SK-N-SH treated with all-trans-retinoic acid at 6 μM for 48 hours (cell line): ENCODE measurements at regions not wholly inside any gene's neighbourhood (a gene's known extent, or its start where the extent isn't known, plus 50 kb on each side); places are given as distances from the start of the nearest gene placed in this dataset.

Source experiments
- ATAC-seq: fragments of 200-7000 bp; cut with Tn5 transposase; 3 replicates; pipeline ENCODE4 v1.9.1; 2020; ENCODE audit warnings: mild to moderate bottlenecking, moderate library complexity
- ARNTL ChIP-seq: fragments of 450-650 bp; formaldehyde crosslinking; IDR thresholded peaks from 2 replicates; pipeline ENCODE4 v1.5.0; 2020; ENCODE audit warnings: low read depth, mild to moderate bottlenecking, moderate library complexity, borderline replicate concordance
- BACH2 ChIP-seq: fragments of 250-450 bp; sonication (Bioruptor Pico); IDR thresholded peaks from 2 replicates; pipeline ENCODE4 v1.9.0; 2021; ENCODE audit warnings: mild to moderate bottlenecking, borderline replicate concordance
- CREB5 ChIP-seq: fragments of 250-450 bp; sonication (Bioruptor Pico); IDR thresholded peaks from 2 replicates; pipeline ENCODE4 v1.5.1; 2020; ENCODE audit warnings: low read depth, mild to moderate bottlenecking, moderate library complexity
- CSDC2 ChIP-seq: fragments of 250-450 bp; sonication (Bioruptor Pico); IDR thresholded peaks from 2 replicates; pipeline ENCODE4 v1.5.0; 2020; ENCODE audit warnings: mild to moderate bottlenecking, moderate library complexity
- CSRNP3 ChIP-seq: fragments of 250-450 bp; sonication (Bioruptor Pico); IDR thresholded peaks from 2 replicates; pipeline ENCODE4 v1.5.1; 2021; ENCODE audit warnings: mild to moderate bottlenecking, moderate library complexity
- ESRRG ChIP-seq: fragments of 250-450 bp; sonication (Bioruptor Pico); IDR thresholded peaks from 2 replicates; pipeline ENCODE4 v1.6.1; 2021; ENCODE audit warnings: mild to moderate bottlenecking
- GLIS3 ChIP-seq: fragments of 250-450 bp; sonication (Bioruptor Pico); IDR thresholded peaks from 2 replicates; pipeline ENCODE4 v1.5.0; 2020; ENCODE audit warnings: mild to moderate bottlenecking, moderate library complexity
- ISL1 ChIP-seq: fragments of 250-450 bp; sonication (Bioruptor Pico); IDR thresholded peaks from 2 replicates; pipeline ENCODE4 v2.1.2; 2022; ENCODE audit warnings: mild to moderate bottlenecking, moderate library complexity
- OSR1 ChIP-seq: fragments of 250-450 bp; sonication (Bioruptor Pico); IDR thresholded peaks from 2 replicates; pipeline ENCODE4 v1.8.0; 2022; ENCODE audit warnings: moderate library complexity, mild to moderate bottlenecking, inconsistent platforms
- PATZ1 ChIP-seq: fragments of 250-450 bp; sonication (Bioruptor Pico); IDR thresholded peaks from 2 replicates; pipeline ENCODE4 v1.8.0; 2020; ENCODE audit warnings: mild to moderate bottlenecking, moderate library complexity, borderline replicate concordance
- POU6F1 ChIP-seq: fragments of 250-450 bp; sonication (Bioruptor Pico); IDR thresholded peaks from 2 replicates; pipeline ENCODE4 v1.8.0; 2021; ENCODE audit warnings: low read depth, mild to moderate bottlenecking, moderate library complexity, borderline replicate concordance
- PPARA ChIP-seq: fragments of 250-450 bp; sonication (Bioruptor Pico); IDR thresholded peaks from 2 replicates; pipeline ENCODE4 v1.5.0; 2020; ENCODE audit warnings: mild to moderate bottlenecking, borderline replicate concordance
- RARB ChIP-seq: fragments of 250-450 bp; sonication (Bioruptor Pico); IDR thresholded peaks from 2 replicates; pipeline ENCODE4 v1.8.0; 2021; ENCODE audit warnings: mild to moderate bottlenecking, moderate library complexity
- SNAI2 ChIP-seq: fragments of 250-450 bp; sonication (Bioruptor Pico); IDR thresholded peaks from 2 replicates; pipeline ENCODE4 v1.5.0; 2020; ENCODE audit warnings: mild to moderate bottlenecking, moderate library complexity
- TCF4 ChIP-seq: fragments of 250-450 bp; sonication (Bioruptor Pico); IDR thresholded peaks from 2 replicates; pipeline ENCODE4 v1.8.0; 2021; ENCODE audit warnings: mild to moderate bottlenecking, moderate library complexity, borderline replicate concordance
- TSHZ2 ChIP-seq: fragments of 250-450 bp; sonication (Bioruptor Pico); IDR thresholded peaks from 2 replicates; pipeline ENCODE4 v1.5.0; 2020; ENCODE audit warnings: mild to moderate bottlenecking, moderate library complexity
- ZC3H10 ChIP-seq: fragments of 250-450 bp; sonication (Bioruptor Pico); IDR thresholded peaks from 2 replicates; pipeline ENCODE4 v1.5.1; 2021; ENCODE audit warnings: mild to moderate bottlenecking, moderate library complexity
- ZFP3 ChIP-seq: fragments of 250-450 bp; sonication (Bioruptor Pico); IDR thresholded peaks from 2 replicates; pipeline ENCODE4 v1.5.0; 2020; ENCODE audit warnings: mild to moderate bottlenecking, moderate library complexity
- ZFP30 ChIP-seq: fragments of 450-650 bp; formaldehyde crosslinking; IDR thresholded peaks from 2 replicates; pipeline ENCODE4 v1.5.0; 2022; ENCODE audit warnings: mild to moderate bottlenecking, moderate library complexity
- ZNF565 ChIP-seq: fragments of 450-650 bp; formaldehyde crosslinking; conservative IDR thresholded peaks from 2 replicates; pipeline ENCODE4 v1.5.0; 2020; ENCODE audit warnings: low read depth, mild to moderate bottlenecking, moderate library complexity
- ZNF70 ChIP-seq: fragments of 450-650 bp; formaldehyde crosslinking; IDR thresholded peaks from 2 replicates; pipeline ENCODE4 v1.5.0; 2020; ENCODE audit warnings: mild to moderate bottlenecking, moderate library complexity
- ZNF8 ChIP-seq: fragments of 450-650 bp; formaldehyde crosslinking; IDR thresholded peaks from 2 replicates; pipeline ENCODE4 v1.5.0; 2020; ENCODE audit warnings: mild to moderate bottlenecking, moderate library complexity

- no peak for TF ChIP-seq ZNF8 (CRISPR knock-in tag)
- no peak for TF ChIP-seq CREB5
- TF ChIP-seq ZFP3 (CRISPR knock-in tag), result no peak
- no peak for TF ChIP-seq ISL1
- no peak for TF ChIP-seq SNAI2
- no peak for TF ChIP-seq ZNF565 (CRISPR knock-in tag)
- TF ChIP-seq CSRNP3 (CRISPR knock-in tag), result no peak
- TF ChIP-seq GLIS3 (CRISPR knock-in tag), result no peak
- no peak for TF ChIP-seq PATZ1 (CRISPR knock-in tag)
- TF ChIP-seq RARB (CRISPR knock-in tag), result no peak
- no peak for TF ChIP-seq TCF4 (CRISPR knock-in tag)
- TF ChIP-seq OSR1, result no peak
- no peak for TF ChIP-seq ARNTL (CRISPR knock-in tag)
- no peak for TF ChIP-seq POU6F1
- no peak for TF ChIP-seq ESRRG
- TF ChIP-seq ZNF70 (CRISPR knock-in tag), result no peak
- TF ChIP-seq ZFP30 (CRISPR knock-in tag), result no peak
- no peak for TF ChIP-seq BACH2
- TF ChIP-seq PPARA (CRISPR knock-in tag), result no peak
- no peak for TF ChIP-seq ZC3H10 (CRISPR knock-in tag)
- no peak for ATAC-seq
Observed at GRCh38 chr2:195480121-195480520, 176.9 kb upstream of the SLC39A10 start.

- no peak for ATAC-seq
- TF ChIP-seq RARB (CRISPR knock-in tag) (no peak), OSR1 (no peak), CREB5 (no peak), PATZ1 (CRISPR knock-in tag) (no peak), TCF4 (CRISPR knock-in tag) (no peak), ZC3H10 (CRISPR knock-in tag) (no peak), ZFP3 (CRISPR knock-in tag) (no peak), GLIS3 (CRISPR knock-in tag) (no peak), BACH2 (no peak)
Observed at GRCh38 chr2:195479407-195479806, 177.6 kb upstream of the SLC39A10 start.

- ATAC-seq, result peak; percentile 79
- TF ChIP-seq OSR1, result no peak
- TF ChIP-seq PATZ1 (CRISPR knock-in tag), result no peak
- no peak for TF ChIP-seq ZNF70 (CRISPR knock-in tag)
- no peak for TF ChIP-seq ISL1
- no peak for TF ChIP-seq GLIS3 (CRISPR knock-in tag)
- no peak for TF ChIP-seq CSDC2 (CRISPR knock-in tag)
- TF ChIP-seq ZFP30 (CRISPR knock-in tag), result no peak
- TF ChIP-seq BACH2, result no peak
- TF ChIP-seq ZNF565 (CRISPR knock-in tag), result no peak
- TF ChIP-seq TSHZ2, result no peak
- TF ChIP-seq CREB5, result no peak
- TF ChIP-seq TCF4 (CRISPR knock-in tag), result no peak
Observed at GRCh38 chr2:195477996-195478382, 179.0 kb upstream of the SLC39A10 start.
